ENCODE measurements at regions not wholly inside any gene's neighbourhood (a gene's known extent, or its start where the extent isn't known, plus 50 kb on each side); places are given as distances from the start of the nearest gene placed in this dataset.

- DNase-seq (ENCODE audit: low read depth in 3 of 3, low spot score in 1 of 3) = no peak
These were observed 497.7 kb downstream of the BRINP1 start for GRCh38 chr9:118871531-118871930.

- DNase-seq (ENCODE audit: low read depth in 3 of 3, low spot score in 1 of 3) = no peak
These were observed 486.6 kb downstream of the BRINP1 start for GRCh38 chr9:118882684-118883083.

- no peak for DNase-seq (ENCODE audit: low read depth in 3 of 3, low spot score in 1 of 3)
These were observed 485.8 kb downstream of the BRINP1 start for GRCh38 chr9:118883411-118883810.

GRCh38 chr9:118891213-118891612, 478.0 kb downstream of the BRINP1 start:
- DNase-seq (ENCODE audit: low read depth in 3 of 3, low spot score in 1 of 3) = no peak

- no peak for DNase-seq (ENCODE audit: low read depth in 3 of 3, low spot score in 1 of 3)
These were observed 472.8 kb downstream of the BRINP1 start for GRCh38 chr9:118896324-118897000.

GRCh38 chr9:118918180-118918579, 451.1 kb downstream of the BRINP1 start:
- no peak for DNase-seq (ENCODE audit: low read depth in 3 of 3, low spot score in 1 of 3)

GRCh38 chr9:118928722-118929121, 440.5 kb downstream of the BRINP1 start:
- DNase-seq (ENCODE audit: low read depth in 3 of 3, low spot score in 1 of 3) = no peak

- DNase-seq (ENCODE audit: low read depth in 3 of 3, low spot score in 1 of 3) = no peak
These were observed 439.9 kb downstream of the BRINP1 start for GRCh38 chr9:118929287-118929686.

GRCh38 chr9:118931941-118932340, 437.3 kb downstream of the BRINP1 start:
- no peak for DNase-seq (ENCODE audit: low read depth in 3 of 3, low spot score in 1 of 3)

- no peak for DNase-seq (ENCODE audit: low read depth in 3 of 3, low spot score in 1 of 3)
These were observed 430.7 kb downstream of the BRINP1 start for GRCh38 chr9:118938581-118938980.

GRCh38 chr9:118940473-118940872, 428.8 kb downstream of the BRINP1 start:
- DNase-seq (ENCODE audit: low read depth in 3 of 3, low spot score in 1 of 3) = no peak

- DNase-seq (ENCODE audit: low read depth in 3 of 3, low spot score in 1 of 3) = no peak
These were observed 422.6 kb downstream of the BRINP1 start for GRCh38 chr9:118946669-118947068.

- DNase-seq (ENCODE audit: low read depth in 3 of 3, low spot score in 1 of 3) = no peak
These were observed 414.4 kb downstream of the BRINP1 start for GRCh38 chr9:118954857-118955256.

- no peak for DNase-seq (ENCODE audit: low read depth in 3 of 3, low spot score in 1 of 3)
These were observed 411.6 kb downstream of the BRINP1 start for GRCh38 chr9:118957585-118957984.

GRCh38 chr9:118959366-118959765, 409.9 kb downstream of the BRINP1 start:
- no peak for DNase-seq (ENCODE audit: low read depth in 3 of 3, low spot score in 1 of 3)

- no peak for DNase-seq (ENCODE audit: low read depth in 3 of 3, low spot score in 1 of 3)
These were observed 407.4 kb downstream of the BRINP1 start for GRCh38 chr9:118961857-118962256.

- DNase-seq (ENCODE audit: low read depth in 3 of 3, low spot score in 1 of 3) = no peak
These were observed 406.8 kb downstream of the BRINP1 start for GRCh38 chr9:118962426-118962825.

GRCh38 chr9:118963674-118964073, 405.6 kb downstream of the BRINP1 start:
- no peak for DNase-seq (ENCODE audit: low read depth in 3 of 3, low spot score in 1 of 3)

- no peak for DNase-seq (ENCODE audit: low read depth in 3 of 3, low spot score in 1 of 3)
These were observed 401.3 kb downstream of the BRINP1 start for GRCh38 chr9:118967901-118968300.

GRCh38 chr9:118975736-118976135, 393.5 kb downstream of the BRINP1 start:
- no peak for DNase-seq (ENCODE audit: low read depth in 3 of 3, low spot score in 1 of 3)

GRCh38 chr9:118976160-118976559, 393.1 kb downstream of the BRINP1 start:
- DNase-seq (ENCODE audit: low read depth in 3 of 3, low spot score in 1 of 3) = no peak

GRCh38 chr9:118984607-118985006, 384.6 kb downstream of the BRINP1 start:
- DNase-seq (ENCODE audit: low read depth in 3 of 3, low spot score in 1 of 3) = no peak

GRCh38 chr9:118985851-118986250, 383.4 kb downstream of the BRINP1 start:
- no peak for DNase-seq (ENCODE audit: low read depth in 3 of 3, low spot score in 1 of 3)

All from stimulated activated CD4-positive, alpha-beta T cell treated with anti-CD3 and anti-CD28 coated beads, TNF-alpha, amount 100 ng/mL, for 1 hour (primary cell).